Gastrocnemius medialis (tissue), 4 donors: ENCODE measurements at regions not wholly inside any gene's neighbourhood (a gene's known extent, or its start where the extent isn't known, plus 50 kb on each side); places are given as distances from the start of the nearest gene placed in this dataset.

Experiments used
- ATAC-seq, 2 donors: fragments of 150-250 bp; one replicate each; pipeline ENCODE4 v1.9.1; 2016
- DNase-seq, 2 donors: peaks; one replicate each; pipeline ENCODE4 v3.0.0-alpha.2; 2019
- H3K27ac ChIP-seq, 4 donors: fragments of 200-600 bp; sonication (generic); 1 replicate in 1 of 4; 2 replicates in 3 of 4; pipeline ENCODE4 v1.5.1; 2016 to 2018; ENCODE audit warnings: mild to moderate bottlenecking in 2 of 4, moderate library complexity in 1 of 4
- H3K27me3 ChIP-seq, 3 donors: fragments of 200-600 bp; sonication (generic) in 2 of 3; 1 replicate in 1 of 3; 2 replicates in 2 of 3; pipeline versions ENCODE4 v1.5.1 to v1.6.0; 2016 to 2019; ENCODE audit warnings: mild to moderate bottlenecking in 1 of 3, moderate library complexity in 1 of 3
- H3K36me3 ChIP-seq, 2 donors: fragments of 200-600 bp; sonication (generic) in 1 of 2; one replicate each; pipeline ENCODE4 v1.5.1; 2017 to 2018
- H3K4me1 ChIP-seq, 2 donors: fragments of 200-600 bp; sonication (generic) in 1 of 2; one replicate each; pipeline ENCODE4 v1.5.1; 2016 to 2017; ENCODE audit warnings: mild to moderate bottlenecking in 2 of 2
- H3K4me3 ChIP-seq, 4 donors: fragments of 200-600 bp; sonication (generic) in 3 of 4; 1 replicate in 1 of 4; 2 replicates in 3 of 4; pipeline ENCODE4 v1.5.1; 2016 to 2019; ENCODE audit warnings: mild to moderate bottlenecking in 2 of 4
- H3K9me3 ChIP-seq, 3 donors: fragments of 200-600 bp; sonication (generic) in 2 of 3; 1 replicate in 1 of 3; 2 replicates in 2 of 3; pipeline ENCODE4 v1.5.1; 2016 to 2019
- CTCF ChIP-seq, 5 experiments: fragments of 450-650 bp in 3 of 5; fragments of 200-600 bp in 2 of 5; sonication (generic) in 2 of 5; IDR thresholded peaks in 4 of 5; conservative IDR thresholded peaks in 1 of 5; 1 replicate in 4 of 5; 2 replicates in 1 of 5; pipeline ENCODE4 v1.5.1; 2016 to 2019; ENCODE audit warnings: antibody characterized with exemption in 5 of 5, mild to moderate bottlenecking in 3 of 5, moderate library complexity in 3 of 5
- POLR2A ChIP-seq, 2 donors: fragments of 450-650 bp; IDR thresholded peaks; one replicate each; pipeline ENCODE4 v1.6.1; 2017; ENCODE audit warnings: antibody characterized with exemption in 2 of 2, mild to moderate bottlenecking in 2 of 2, moderate library complexity in 2 of 2
- in situ Hi-C, 4 donors: fragments of 200-750 bp; cut with MboI; loops; one replicate each; pipeline versions ENCODE4 v1.15.0 to v1.8.0; 2017; ENCODE audit warnings: low sequenced_read_pairs in 4 of 4
- intact Hi-C: fragments of 100-400 bp; cut with DNase I; formaldehyde crosslinking; loops from one replicate; pipeline ENCODE4 v1.15.1; 2023; ENCODE audit warnings: low total_unique reads

- H3K36me3 ChIP-seq, result no peaks in the 10 kb centered on the region
- no peak for ATAC-seq
- H3K27me3 ChIP-seq, result no peaks in the 10 kb centered on the region
- H3K27ac ChIP-seq, result no peak overlapping the region
- no peak for DNase-seq
- peaks cover 0 to 3% of the 10 kb centered on the region in 2 donors for H3K4me1 ChIP-seq
- in situ Hi-C loops, result no loop called here
- no peak for TF ChIP-seq CTCF (IDR thresholded peaks at IDR 0.05 in 4 of 5, conservative IDR thresholded peaks at IDR 0.05 in 1 of 5)
- TF ChIP-seq POLR2A (IDR thresholded peaks at IDR 0.05), result no peak
- H3K9me3 ChIP-seq, result no peaks in the 10 kb centered on the region
- H3K4me3 ChIP-seq, result no peak overlapping the region
- intact Hi-C loops, result no loop called here
Observed at GRCh38 chr1:55816456-55817426, 601.6 kb upstream of the USP24 start.

GRCh38 chr1:55815745-55816455, 600.7 kb upstream of the USP24 start:
- no peak overlapping the region for H3K27ac ChIP-seq
- no peaks in the 10 kb centered on the region for H3K36me3 ChIP-seq
- intact Hi-C loops (no loop called here), in situ Hi-C loops (no loop called here)
- no peak for DNase-seq
- H3K9me3 ChIP-seq, result no peaks in the 10 kb centered on the region
- no peak overlapping the region for H3K4me3 ChIP-seq
- TF ChIP-seq POLR2A (IDR thresholded peaks at IDR 0.05) (no peak), CTCF (IDR thresholded peaks at IDR 0.05 in 4 of 5, conservative IDR thresholded peaks at IDR 0.05 in 1 of 5) (no peak)
- H3K27me3 ChIP-seq, result no peaks in the 10 kb centered on the region
- no peak for ATAC-seq
- H3K4me1 ChIP-seq, result peaks cover 0 to 3% of the 10 kb centered on the region in 2 donors

GRCh38 chr1:55814967-55815366, 599.8 kb upstream of the USP24 start:
- Histone ChIP-seq H3K27me3 (no peaks in the 10 kb centered on the region), H3K9me3 (no peaks in the 10 kb centered on the region), H3K4me3 (no peak overlapping the region), H3K27ac (no peak overlapping the region), H3K4me1 (peaks cover 0 to 3% of the 10 kb centered on the region in 2 donors), H3K36me3 (no peaks in the 10 kb centered on the region)
- DNase-seq (no peak), ATAC-seq (no peak)
- no peak for TF ChIP-seq CTCF (IDR thresholded peaks at IDR 0.05 in 4 of 5, conservative IDR thresholded peaks at IDR 0.05 in 1 of 5)
- in situ Hi-C loops (no loop called here), intact Hi-C loops (no loop called here)

- TF ChIP-seq CTCF (IDR thresholded peaks at IDR 0.05 in 4 of 5, conservative IDR thresholded peaks at IDR 0.05 in 1 of 5) (no peak), POLR2A (IDR thresholded peaks at IDR 0.05) (no peak)
- Histone ChIP-seq H3K9me3 (no peaks in the 10 kb centered on the region), H3K27ac (peak overlapping the region in 2 of 4 donors; percentile 20 to 21), H3K36me3 (no peaks in the 10 kb centered on the region), H3K27me3 (no peaks in the 10 kb centered on the region), H3K4me3 (no peak overlapping the region), H3K4me1 (peaks cover 0 to 3% of the 10 kb centered on the region in 2 donors)
- peak; percentile 79 to 81 for ATAC-seq
- intact Hi-C loops (no loop called here), in situ Hi-C loops (no loop called here)
- peak; percentile 36 to 69 for DNase-seq
Observed at GRCh38 chr1:55813618-55814017, 598.5 kb upstream of the USP24 start.
